ENCODE measurements at regions not wholly inside any gene's neighbourhood (a gene's known extent, or its start where the extent isn't known, plus 50 kb on each side); places are given as distances from the start of the nearest gene placed in this dataset.

DNA sequence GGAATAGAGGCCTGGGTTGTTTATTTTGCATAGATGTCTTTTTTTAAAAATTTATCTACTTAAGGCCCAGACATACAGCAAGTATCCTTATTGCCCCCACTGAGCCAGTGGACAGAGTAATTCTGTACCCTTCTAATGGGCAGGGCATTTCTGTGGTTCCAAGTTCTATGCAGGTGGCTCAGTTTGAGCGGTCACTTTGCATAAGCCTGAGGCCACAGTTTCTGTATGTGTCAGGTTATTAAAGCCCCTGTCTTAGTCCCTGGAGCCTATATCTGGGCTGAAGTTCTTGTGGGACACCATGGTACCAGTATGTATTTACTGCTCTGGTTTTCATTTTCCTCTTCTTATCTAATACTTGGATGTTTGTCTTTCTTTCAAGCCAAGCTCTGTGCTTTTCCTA lies 168.8 kb downstream of the MID1IP1 start:
- TF ChIP-seq, protein P1, sequence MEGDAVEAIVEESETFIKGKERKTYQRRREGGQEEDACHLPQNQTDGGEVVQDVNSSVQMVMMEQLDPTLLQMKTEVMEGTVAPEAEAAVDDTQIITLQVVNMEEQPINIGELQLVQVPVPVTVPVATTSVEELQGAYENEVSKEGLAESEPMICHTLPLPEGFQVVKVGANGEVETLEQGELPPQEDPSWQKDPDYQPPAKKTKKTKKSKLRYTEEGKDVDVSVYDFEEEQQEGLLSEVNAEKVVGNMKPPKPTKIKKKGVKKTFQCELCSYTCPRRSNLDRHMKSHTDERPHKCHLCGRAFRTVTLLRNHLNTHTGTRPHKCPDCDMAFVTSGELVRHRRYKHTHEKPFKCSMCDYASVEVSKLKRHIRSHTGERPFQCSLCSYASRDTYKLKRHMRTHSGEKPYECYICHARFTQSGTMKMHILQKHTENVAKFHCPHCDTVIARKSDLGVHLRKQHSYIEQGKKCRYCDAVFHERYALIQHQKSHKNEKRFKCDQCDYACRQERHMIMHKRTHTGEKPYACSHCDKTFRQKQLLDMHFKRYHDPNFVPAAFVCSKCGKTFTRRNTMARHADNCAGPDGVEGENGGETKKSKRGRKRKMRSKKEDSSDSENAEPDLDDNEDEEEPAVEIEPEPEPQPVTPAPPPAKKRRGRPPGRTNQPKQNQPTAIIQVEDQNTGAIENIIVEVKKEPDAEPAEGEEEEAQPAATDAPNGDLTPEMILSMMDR (IDR thresholded peaks at IDR 0.05; ENCODE audit: borderline replicate concordance, insufficient read depth, low read depth, low read length) = no peak
- no peak overlapping the region for H3K4me3 ChIP-seq (ENCODE audit: low read depth, low read length)

DNA sequence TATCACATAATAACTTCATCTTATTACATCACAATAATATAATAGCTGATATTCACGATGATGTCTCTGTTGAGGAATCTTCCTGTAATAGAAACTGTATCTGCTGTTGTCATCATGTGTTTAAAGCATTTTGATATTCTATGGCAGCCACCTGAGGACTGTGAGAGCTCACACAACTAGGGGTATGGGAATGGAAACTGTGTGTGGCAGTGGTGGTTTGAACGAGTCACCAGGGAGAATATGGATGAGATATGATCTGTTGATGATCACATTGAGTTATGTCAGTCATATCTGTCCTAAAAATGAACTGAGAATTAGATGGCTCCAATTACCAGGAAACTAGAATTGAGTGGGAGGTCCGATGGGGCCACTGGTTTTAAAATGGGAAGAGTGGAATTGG lies 169.6 kb downstream of the MID1IP1 start:
- H3K4me3 ChIP-seq (ENCODE audit: low read depth, low read length) = no peak overlapping the region
- TF ChIP-seq, protein P1 (IDR thresholded peaks at IDR 0.05; ENCODE audit: borderline replicate concordance, insufficient read depth, low read depth, low read length) = no peak

DNA sequence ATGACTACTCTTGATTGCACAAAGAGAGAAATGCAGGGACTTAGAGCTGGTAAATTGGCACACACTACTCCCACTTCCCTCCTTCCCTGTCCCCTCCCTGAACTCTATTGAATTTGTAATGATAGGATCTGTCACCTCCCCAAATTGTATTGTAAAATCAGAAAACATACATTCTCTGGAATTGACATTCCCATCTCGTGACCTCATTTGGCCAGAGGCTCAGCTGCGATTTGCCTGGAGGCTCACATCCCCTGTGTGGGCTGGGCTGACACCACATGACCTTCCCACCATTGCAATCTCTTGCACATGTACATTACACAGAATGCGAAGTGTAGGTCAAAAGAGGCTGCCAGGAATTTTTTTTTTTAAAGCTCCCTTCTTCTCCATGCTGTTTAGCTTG lies 172.1 kb downstream of the MID1IP1 start:
- TF ChIP-seq, protein P1 (IDR thresholded peaks at IDR 0.05; ENCODE audit: borderline replicate concordance, insufficient read depth, low read depth, low read length) = no peak
- H3K4me3 ChIP-seq (ENCODE audit: low read depth, low read length) = no peak overlapping the region

DNA sequence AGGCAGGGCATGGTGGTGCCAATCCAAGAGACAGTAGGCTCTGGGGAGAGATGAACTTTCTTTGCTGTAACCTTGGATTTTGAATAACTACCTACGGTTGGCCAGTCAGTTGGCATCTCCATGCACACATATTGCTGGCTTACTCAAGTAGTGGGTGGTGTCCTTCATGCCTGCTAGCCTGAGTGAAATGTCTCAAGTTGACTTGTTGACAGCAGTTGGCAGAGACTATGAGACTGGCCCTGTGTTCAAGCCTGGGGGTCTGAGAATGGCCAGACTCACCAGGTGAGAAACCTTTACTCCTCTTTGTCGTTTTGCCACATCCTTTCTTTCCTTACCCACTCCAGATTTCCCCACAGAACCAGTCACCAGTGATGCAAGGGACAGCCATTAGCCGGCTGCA lies 173.3 kb downstream of the MID1IP1 start:
- H3K4me3 ChIP-seq (ENCODE audit: low read depth, low read length) = no peak overlapping the region

DNA sequence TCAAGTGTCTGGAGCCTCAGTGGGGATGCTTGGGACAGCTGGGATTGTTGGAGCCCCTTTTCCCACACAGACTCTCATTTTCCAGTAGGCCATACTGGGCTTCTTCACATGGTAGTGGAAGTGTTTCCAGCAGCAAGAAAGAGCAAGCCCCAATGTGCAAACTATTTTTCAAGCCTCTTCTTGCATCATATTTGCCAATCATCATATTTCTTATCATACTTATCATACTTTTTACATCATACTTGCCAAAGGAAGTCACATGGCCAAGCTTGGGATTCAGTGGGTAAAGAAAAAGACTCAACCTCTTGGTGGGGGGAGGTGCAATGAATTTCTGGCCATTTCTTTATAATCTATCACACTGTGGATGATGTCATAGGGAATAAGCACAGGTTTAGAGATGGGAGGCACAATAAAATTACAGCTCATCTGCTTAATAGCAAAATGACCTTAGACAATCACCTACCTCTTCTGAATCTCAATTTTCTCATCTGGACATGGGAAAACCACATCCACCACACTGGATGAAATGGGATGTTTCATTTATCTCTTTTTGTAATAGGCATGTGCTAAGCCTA lies 174.2 kb downstream of the MID1IP1 start:
- TF ChIP-seq, protein P1 (IDR thresholded peaks at IDR 0.05; ENCODE audit: borderline replicate concordance, insufficient read depth, low read depth, low read length) = no peak
- H3K4me3 ChIP-seq (ENCODE audit: low read depth, low read length) = no peak overlapping the region

More for the DNA sequence above, 173.3 kb downstream of the MID1IP1 start:
- TF ChIP-seq, protein P1 (IDR thresholded peaks at IDR 0.05; ENCODE audit: borderline replicate concordance, insufficient read depth, low read depth, low read length) = no peak

DNA sequence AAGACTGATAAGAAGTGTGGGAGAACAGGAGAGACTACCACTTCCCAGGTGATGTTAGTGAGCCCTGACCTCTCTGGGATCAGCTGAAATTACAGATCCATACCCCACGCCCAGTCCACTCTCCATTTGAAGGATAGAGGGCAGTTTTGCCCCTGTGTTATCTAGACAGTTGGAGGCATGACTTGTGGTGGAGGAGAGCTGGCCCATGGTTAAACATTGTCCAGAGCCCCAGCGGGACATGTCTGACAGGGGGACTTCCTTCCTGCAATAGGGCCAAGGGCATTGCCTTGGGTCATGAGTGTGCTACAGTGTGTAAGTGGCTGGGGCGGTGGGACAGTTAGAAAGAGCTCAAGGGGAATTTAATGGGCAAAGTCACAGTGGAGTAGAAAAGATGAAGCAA lies 181.1 kb downstream of the MID1IP1 start:
- TF ChIP-seq, protein P1 (IDR thresholded peaks at IDR 0.05; ENCODE audit: borderline replicate concordance, insufficient read depth, low read depth, low read length) = no peak
- H3K4me3 ChIP-seq (ENCODE audit: low read depth, low read length) = no peak overlapping the region

DNA sequence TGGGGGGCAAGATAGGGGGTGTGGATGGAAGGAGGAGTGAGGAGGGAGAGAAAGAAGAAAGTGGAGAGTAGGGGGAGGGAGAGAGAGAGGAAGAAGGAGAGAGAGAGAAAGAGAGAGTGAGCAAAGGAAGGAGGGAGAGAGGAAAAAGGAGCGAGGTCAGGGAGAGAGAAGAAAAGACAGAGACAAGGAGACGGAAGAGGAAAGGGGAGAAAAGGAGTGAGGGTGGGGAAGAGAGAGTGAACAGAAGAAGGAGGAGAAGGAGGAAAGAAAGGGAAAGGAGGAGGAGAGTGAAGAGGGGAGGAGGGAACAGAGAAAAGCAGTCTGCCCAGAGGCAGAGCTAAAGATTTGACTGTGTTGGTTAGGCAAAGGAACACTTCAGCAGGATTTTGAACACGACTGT lies 181.6 kb downstream of the MID1IP1 start:
- H3K4me3 ChIP-seq (ENCODE audit: low read depth, low read length) = no peak overlapping the region
- TF ChIP-seq, protein P1 (IDR thresholded peaks at IDR 0.05; ENCODE audit: borderline replicate concordance, insufficient read depth, low read depth, low read length) = no peak

Measured in GM12875 (cell line).